OCI-LY7 (cell line): ENCODE measurements at regions not wholly inside any gene's neighbourhood (a gene's known extent, or its start where the extent isn't known, plus 50 kb on each side); places are given as distances from the start of the nearest gene placed in this dataset.

ENCODE experiments used
- EZH2phosphoT487 ChIP-seq: fragments of 200-600 bp; sonication (generic); IDR thresholded peaks from 2 replicates; pipeline ENCODE4 v1.6.1; 2018; ENCODE audit warnings: low read depth, borderline replicate concordance, mild to moderate bottlenecking, mixed run types, antibody characterized with exemption, low read length, moderate library complexity, mixed read lengths
- TF ChIP-seq, protein P1 (sequence below): fragments of 200-600 bp; sonication (generic); conservative IDR thresholded peaks from 2 replicates; pipeline ENCODE4 v1.5.1; 2014; ENCODE audit warnings: mild to moderate bottlenecking, antibody characterized with exemption, low read length, moderate library complexity, mixed read lengths

DNA sequence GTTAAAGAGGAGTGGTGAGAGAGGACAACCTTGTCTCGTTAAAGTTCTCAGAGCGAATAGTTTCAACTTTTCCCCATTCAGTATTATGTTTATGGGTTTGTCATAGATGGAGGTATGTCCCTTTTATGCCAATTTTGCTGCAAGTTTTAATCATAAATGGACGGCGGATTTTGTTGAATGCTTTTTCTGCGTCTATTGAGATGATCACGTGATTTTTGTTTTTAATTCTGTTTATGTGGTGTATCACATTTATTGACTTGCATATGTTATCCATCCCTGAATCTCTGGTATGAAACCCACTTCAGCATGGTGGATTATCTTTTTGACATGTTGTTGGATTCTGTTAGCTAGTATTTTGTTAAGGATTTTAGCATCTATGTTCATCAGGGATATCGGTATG lies 1123.8 kb upstream of the KLHL29 start:
- TF ChIP-seq, protein P1, sequence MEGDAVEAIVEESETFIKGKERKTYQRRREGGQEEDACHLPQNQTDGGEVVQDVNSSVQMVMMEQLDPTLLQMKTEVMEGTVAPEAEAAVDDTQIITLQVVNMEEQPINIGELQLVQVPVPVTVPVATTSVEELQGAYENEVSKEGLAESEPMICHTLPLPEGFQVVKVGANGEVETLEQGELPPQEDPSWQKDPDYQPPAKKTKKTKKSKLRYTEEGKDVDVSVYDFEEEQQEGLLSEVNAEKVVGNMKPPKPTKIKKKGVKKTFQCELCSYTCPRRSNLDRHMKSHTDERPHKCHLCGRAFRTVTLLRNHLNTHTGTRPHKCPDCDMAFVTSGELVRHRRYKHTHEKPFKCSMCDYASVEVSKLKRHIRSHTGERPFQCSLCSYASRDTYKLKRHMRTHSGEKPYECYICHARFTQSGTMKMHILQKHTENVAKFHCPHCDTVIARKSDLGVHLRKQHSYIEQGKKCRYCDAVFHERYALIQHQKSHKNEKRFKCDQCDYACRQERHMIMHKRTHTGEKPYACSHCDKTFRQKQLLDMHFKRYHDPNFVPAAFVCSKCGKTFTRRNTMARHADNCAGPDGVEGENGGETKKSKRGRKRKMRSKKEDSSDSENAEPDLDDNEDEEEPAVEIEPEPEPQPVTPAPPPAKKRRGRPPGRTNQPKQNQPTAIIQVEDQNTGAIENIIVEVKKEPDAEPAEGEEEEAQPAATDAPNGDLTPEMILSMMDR = no peak
- no peak for TF ChIP-seq EZH2phosphoT487
